GM19468 (cell line): ENCODE measurements at regions not wholly inside any gene's neighbourhood (a gene's known extent, or its start where the extent isn't known, plus 50 kb on each side); places are given as distances from the start of the nearest gene placed in this dataset.
"Not testable (repeated sequence)": the region's sequence is repeated elsewhere in the genome, so short reads cannot be mapped to it uniquely, and the experiment has no call there.

Experiments used
- ATAC-seq: cut with Tn5 transposase; IDR thresholded peaks from one replicate; pipeline ENCODE4 v1.9.1; 2021; ENCODE audit warnings: mild to moderate bottlenecking, moderate library complexity, moderate number of reproducible peaks; ENCODE audit not compliant: unreplicated experiment; ENCODE audit errors: extremely low read depth

DNA sequence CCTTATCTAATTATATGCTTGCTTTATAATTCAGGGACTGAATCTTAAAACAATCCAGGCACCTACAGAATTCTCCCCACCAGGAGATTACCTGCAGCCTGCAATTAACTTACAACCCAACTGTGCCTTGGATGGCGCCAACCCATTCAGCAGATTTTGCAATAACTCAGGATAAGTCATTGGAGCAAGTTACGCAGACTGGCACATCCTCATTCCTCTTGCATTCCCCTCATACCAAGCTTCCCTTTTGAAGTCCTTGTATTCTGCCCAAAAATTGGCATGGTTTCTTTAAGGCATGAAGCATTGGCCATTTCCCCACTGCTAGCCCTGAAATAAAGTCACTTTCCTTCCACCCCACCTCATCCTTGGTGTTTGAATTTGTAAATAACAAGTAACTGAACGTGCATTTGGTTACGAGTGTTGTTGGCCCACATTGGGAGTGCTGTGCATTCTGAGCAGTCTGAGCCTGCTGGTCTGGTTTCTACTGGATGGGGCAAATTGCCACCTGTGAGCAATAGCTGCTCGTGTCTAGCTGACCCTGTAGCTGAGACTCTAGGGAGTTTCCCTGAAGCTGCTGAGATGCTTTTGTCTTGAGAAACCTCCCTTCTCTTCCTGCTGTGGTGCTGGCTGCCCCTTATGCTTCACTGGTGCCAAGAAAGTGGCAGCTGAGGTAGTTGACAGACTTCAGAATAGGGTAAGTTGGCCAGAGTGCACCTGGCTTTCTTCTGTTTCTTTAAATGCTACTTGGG lies 99.2 kb upstream of the SCAF11 start:
- no peak for ATAC-seq

DNA sequence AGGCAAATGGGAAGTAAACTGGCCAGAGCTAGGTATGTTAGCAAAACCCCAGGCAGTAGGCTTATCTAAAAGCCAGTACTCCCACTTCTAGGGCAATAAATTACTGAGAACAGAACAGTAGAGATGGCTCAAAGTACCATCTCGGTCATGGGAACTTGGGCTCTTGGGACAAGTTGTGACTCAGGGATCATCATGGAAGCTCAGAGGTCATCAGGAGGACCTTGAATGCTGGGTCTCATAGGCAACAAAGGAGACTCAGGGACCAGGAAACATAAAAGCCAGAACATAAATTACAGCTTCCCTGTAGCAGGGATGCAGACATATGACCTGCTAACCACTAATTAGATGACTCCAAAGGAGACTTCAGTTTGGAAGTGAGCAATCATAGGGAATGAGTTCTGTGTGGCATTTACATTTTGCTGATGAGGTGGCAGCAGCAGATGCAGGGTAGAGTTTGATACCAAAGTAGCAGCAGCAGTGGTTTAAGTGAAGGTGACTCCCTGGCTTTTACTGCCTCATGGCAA lies 97.6 kb upstream of the SCAF11 start:
- no peak for ATAC-seq

DNA sequence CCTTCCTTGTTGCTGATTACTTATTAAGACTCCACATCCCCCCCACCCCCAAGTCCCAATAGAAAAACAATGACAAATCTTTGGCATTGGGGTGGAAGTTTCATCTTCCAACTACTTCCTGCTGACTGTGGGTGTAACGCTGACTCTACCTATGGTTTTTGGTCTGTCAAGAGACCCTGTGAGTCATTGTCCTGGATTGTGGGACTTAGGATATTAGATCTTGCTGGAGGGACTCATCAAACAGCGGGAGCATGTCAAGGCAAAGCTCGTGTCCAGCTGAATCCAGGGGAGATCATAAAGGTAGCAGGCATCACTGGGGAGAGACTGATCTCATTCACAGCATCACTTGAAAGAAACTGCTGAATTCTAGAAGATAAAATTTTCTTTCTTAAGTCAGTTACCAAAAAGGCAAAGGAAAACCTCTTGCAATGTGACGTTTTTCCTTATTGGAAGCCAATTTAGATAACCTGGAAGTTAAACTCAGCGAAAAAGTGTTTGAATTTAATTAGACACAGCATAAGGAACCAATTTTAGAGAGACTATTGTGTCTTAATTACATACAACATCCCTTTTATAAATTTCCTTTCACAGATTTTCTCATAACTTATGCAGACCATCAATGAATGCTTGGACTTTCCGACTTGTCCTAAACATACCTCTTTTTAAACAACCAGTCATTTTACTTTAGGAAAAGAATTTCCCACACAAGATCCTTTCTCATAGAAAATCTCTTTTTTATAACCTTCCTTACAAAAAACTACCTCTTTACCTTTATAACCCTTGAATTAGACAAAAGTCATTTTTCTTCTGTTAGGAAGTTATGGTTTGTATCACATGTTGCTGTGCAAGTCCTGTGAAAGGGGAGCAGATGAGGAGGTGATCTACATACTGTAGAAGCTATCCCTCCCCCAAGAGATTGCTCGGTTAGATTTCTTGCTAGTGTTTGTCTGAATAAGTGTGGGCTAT lies 94.6 kb upstream of the SCAF11 start:
- ATAC-seq = no peak

DNA sequence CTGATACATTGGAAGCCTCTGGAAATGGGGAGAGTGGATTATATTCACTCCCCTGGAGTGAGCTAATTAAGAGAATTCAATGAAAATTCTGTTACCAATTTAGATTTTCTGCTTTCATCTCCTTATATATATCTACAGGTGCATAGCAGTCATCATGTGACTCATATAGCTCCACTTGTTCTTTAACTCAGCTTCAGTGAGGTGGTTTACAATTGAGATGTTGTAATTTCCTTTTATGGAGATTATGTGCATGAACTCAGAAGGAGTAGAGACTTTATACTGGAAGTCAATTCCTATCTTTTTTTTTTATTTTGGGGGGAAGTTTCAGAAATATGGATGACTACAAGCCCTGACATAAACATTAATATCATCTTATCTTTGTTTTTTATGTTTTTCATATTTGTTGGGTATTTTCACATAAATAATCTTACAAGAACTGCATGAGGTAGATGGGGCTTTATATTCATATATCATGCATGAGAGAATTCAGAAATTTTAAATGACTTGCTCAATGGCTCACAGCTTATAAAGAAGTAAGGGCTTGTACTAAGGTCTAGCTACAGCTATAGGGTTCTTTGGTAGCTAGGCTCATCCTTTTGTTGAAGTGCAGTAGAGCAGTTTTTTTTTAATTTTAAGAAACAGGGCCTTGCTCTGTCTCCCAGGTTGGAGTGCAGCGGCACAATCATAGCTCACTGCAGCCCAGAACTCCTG lies 92.3 kb upstream of the SCAF11 start:
- no peak for ATAC-seq

DNA sequence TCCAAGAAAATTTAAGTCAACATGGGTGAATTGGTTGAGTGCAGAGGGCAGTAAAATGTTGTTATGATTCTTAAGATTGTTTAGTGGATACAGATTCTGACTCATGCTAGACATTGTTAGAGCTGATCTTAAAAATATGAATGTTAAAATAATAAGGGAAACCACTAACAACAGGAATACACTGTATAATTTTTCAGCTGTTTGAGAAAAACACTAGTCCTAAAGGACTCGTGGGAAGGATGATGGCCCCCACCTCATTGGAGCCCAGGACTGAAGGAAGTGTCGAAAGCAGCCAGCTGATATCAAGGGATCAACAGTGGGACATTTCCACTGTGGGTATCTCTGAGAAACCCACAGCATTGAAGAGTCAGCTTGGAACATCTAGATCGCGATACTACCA lies 82.9 kb upstream of the SCAF11 start:
- no peak for ATAC-seq

DNA sequence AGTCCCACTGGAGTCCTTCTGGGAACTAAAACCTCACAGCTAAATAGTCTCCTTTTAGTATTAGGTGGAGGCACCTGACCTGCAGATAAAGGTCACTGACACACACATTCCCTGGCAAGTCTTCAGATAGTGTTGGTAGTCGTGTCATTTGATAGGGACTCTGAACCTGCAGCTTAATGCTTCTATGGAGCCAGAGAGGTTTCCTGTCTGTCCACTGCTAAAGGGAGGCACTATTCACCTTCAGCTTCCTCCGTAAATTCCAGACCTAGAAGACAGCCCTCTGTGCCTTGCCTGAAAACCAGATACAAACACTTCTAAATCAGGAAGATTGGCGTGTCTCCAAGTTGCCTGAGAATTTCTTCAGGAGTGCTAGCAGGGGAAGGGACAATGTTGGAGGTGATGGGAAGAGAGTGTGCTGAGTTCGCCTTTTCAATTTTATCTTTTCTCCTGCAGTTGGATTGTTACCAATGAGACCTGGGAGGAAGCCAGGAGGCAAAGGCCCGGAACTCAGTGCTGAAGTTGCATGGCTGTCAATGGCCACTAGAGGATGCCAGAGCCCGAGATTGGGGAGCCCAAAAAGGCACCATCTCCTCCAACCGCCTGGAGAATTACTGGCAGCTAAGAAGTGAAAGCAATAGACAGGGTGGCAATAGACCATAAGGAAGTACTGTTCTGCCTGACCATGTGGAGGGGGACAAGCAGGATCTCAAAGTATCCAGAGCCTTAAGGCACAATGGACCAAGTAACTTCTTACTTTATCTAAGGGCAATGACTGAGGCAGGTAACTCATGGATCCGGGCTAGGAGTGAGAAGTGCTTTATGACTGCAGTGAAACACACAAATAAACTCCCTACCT lies 81.6 kb upstream of the SCAF11 start:
- ATAC-seq = peak; percentile 88

DNA sequence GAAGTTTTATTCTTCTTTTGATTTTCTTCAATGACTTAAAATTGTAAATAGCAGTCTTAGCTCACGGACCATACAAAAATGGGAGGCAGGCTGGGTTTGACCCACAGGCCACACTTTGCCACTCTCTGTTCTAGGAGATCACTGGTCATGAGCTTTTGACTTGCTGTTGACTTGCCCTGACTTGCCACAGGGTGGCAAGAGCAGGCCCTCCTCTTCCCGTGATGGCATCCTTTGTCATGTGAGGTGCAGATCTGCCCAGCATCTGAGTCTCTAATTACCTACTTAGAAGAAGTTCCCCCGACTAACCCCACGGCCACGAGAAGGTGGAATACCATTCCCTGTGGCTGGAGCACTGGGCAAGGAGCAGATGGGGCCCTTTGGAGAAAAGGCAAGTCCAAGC lies 81.0 kb upstream of the SCAF11 start:
- no peak for ATAC-seq

DNA sequence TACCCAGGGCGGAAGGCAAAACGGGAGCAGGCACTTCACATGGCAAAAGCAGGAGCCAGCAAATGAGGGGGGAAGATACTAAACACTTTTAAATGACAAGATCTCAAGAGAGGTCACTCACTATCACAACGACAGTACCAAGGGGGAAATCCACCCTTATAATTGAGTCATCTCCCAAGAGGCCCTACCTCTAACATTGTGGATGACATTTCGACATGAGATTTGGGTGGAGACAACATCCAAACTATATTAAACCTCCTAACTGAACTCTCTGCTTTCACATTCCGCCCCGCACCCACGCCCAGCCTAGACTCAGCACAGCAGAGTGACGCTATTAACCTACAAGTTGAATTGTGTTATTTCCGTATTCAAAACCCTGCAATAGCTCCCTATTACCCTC lies 76.7 kb upstream of the SCAF11 start:
- no peak for ATAC-seq

DNA sequence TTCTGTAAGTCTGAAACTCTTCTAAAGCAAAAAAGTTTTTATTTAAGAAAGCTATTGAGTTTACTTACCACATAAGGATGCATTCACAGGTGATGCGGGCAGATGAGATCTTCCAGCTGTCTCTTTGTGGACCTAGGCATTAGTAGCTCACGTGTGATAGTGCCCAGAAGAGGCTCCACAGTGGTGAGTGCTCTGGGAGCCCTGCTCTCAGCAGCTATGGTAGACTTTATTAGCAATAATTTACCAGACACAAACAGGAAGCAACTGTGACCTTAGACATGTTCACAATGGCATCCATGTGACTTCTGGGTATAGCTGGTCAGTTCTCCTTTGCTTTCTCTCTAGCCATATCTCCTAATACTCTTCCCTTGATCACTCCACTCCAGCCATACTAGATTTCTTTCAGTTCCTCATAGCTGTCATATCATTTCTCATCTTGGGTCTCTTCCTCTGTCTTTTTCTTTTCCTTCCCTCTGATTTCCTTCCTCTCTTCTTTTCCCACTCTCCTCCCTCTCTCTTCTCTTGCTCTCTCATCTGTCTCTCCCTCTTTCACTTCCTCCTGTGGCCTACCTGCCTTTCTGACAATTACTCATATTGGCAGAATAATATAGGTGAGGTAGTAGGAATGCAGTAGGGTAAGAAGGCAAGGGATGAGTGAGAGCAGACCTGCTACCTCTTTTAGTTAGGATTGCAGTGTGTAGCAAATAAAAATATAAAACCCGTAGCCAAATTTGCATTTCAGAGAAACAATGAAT lies 75.2 kb upstream of the SCAF11 start:
- ATAC-seq = peak; percentile 86

DNA sequence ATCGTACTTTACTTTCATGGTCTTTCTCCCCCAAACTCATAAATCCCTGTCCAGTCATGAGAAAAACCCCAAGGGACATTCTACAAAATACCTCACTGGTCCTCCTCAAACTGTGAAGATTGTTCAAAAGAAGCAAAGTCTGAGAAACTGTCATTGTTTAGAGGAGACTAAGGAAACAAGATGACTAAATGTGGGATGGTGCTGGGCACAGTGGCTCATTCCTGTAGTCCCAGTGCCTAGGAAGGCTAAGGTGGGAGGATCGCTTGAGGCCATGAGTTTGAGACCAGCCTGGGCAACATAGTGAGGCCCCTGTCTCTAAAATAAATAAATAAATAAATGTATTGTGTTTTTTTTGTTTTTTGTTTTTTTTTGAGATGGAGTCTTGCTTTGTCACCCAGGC lies 74.2 kb upstream of the SCAF11 start:
- ATAC-seq = no peak

DNA sequence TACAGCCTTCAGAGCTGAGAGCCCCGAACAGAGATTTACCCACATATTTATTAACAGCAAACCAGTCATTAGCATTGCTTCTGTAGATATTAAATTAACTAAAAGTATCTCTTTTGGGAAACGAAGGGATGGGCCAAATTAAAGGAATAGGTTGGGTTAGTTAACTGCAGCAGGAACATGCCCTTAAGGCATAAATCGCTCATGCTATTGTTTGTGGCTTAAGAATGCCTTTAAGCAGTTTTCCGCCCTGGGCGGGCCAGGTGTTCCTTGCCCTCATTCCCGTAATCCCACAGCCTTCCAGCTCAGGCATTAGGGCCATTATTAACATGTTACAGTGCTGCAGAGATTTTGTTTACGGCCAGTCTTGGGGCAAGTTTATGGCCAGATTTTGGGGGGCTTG lies 68.3 kb upstream of the SCAF11 start:
- not testable (repeated sequence) for ATAC-seq

DNA sequence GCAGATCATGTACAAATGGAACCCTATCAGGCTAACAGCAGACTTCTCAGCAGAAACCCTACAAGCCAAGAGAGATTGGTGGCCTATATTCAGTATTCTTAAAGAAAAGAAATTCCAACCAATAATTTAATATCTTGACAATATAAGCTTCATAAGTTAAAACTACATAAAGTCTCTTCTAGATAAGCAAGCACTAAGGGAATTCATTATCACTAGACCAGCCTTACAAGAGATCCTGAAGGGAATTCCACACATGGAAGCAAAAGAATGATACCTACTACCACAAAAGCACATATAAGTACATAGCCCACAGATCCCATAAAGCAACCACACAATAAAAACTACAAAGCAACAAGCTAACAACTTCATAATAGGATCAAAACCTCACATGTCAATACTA lies 60.4 kb upstream of the SCAF11 start:
- ATAC-seq = no peak

DNA sequence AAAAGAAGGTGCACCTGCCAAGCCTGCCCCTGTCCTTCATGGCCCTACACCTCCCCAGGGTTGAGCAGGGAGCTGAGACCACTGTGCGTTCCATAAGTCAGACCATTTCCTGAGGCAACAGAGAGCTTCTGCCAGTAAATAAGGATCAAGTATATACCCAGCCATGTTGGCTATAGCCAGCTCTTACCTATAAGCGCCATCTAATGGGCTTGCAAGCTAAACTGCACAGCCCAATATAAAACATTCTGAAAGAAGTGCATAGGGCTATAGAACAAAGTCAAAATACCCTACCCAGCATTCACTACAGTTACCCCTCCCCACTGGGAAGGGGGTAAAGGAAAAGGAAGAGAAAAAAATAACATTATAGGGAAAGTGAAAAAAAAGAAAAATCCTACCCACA lies 59.3 kb upstream of the SCAF11 start:
- ATAC-seq = no peak

DNA sequence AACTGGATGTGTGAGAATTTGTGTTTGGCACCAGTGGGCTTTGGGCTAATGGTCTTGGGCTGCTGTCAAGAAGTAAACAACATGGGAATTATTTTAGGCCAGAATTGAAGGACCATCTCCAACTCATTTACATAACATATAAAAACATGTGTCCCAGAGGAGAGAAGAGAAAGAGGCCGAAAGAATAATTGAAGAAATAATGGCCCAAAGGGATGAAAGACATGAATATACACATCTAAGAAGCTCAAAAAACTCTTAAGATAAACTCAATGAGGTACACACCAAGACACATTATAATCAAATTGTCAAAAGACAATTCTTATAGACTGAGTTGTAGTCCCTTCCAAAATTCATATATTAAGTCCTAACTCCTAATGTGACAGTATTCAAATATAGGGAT lies 56.1 kb upstream of the SCAF11 start:
- no peak for ATAC-seq

DNA sequence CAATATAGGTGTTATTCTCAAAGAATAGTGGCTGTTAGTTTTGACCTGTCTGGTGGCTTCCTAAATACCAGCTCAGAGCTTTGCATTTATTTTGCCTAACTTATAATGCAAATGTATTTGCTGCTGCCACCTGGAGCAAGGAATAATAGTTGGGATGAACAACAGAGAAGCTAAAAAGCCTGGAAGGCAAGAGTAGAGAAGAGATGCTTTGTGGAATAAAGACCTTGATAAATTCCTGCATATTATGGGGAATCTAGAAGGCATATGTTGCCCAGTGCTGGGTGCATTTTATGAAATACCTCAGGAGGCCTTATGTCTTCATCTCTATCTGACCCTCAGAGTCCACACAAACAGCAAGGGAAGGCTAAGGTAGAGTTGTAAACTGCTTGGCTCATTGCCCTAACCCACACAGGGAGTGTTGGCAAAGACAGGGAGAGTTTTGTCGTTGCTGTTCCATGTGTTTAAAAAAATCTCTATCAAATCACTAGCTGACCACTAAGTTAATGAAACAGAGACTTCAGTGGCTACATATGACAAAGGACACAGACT lies 53.7 kb upstream of the SCAF11 start:
- no peak for ATAC-seq
